Testis (tissue), 2 donors: ENCODE measurements at regions not wholly inside any gene's neighbourhood (a gene's known extent, or its start where the extent isn't known, plus 50 kb on each side); places are given as distances from the start of the nearest gene placed in this dataset.
"Not testable (repeated sequence)": the region's sequence is repeated elsewhere in the genome, so short reads cannot be mapped to it uniquely, and the experiment has no call there.

ENCODE experiments used
- DNase-seq: peaks from one replicate; pipeline ENCODE4 v3.0.0-alpha.2; 2019
- H3K27ac ChIP-seq, 2 donors: fragments of 200-600 bp; sonication (generic); one replicate each; pipeline ENCODE4 v1.5.1; 2019
- H3K27me3 ChIP-seq: fragments of 200-600 bp; sonication (generic); one replicate; pipeline ENCODE4 v1.5.1; 2019
- H3K36me3 ChIP-seq: fragments of 200-600 bp; sonication (generic); one replicate; pipeline ENCODE4 v1.5.1; 2017; ENCODE audit warnings: low read depth; ENCODE audit errors: missing control alignments
- H3K4me1 ChIP-seq: fragments of 200-600 bp; sonication (generic); one replicate; pipeline ENCODE4 v1.5.1; 2019
- H3K4me3 ChIP-seq, 2 donors: fragments of 200-600 bp; sonication (generic); one replicate each; pipeline ENCODE4 v1.5.1; 2017 to 2019
- H3K9me3 ChIP-seq: fragments of 200-600 bp; sonication (generic); one replicate; pipeline ENCODE4 v1.5.1; 2017
- POLR2A ChIP-seq: fragments of 450-650 bp; IDR thresholded peaks from one replicate; pipeline ENCODE4 v1.6.1; 2017; ENCODE audit warnings: antibody characterized with exemption, mild to moderate bottlenecking, moderate library complexity
- WGBS, 2 donors: methylation state at CpG; one replicate each; pipeline ENCODE4 v1.1.5; 2018; 5-methylcytosine and 5-hydroxymethylcytosine counted together
- intact Hi-C: fragments of 100-400 bp; cut with DNase I; formaldehyde crosslinking; loops from one replicate; pipeline ENCODE4 v1.15.1; 2023; ENCODE audit warnings: low total_unique reads
- TF ChIP-seq, protein P1 (sequence below), 3 experiments: fragments of 450-650 bp in 2 of 3; fragments of 200-600 bp in 1 of 3; sonication (generic) in 1 of 3; IDR thresholded peaks; one replicate each; pipeline ENCODE4 v1.5.1; 2016 to 2019; ENCODE audit warnings: antibody characterized with exemption in 3 of 3, mild to moderate bottlenecking in 2 of 3, moderate library complexity in 1 of 3

DNA sequence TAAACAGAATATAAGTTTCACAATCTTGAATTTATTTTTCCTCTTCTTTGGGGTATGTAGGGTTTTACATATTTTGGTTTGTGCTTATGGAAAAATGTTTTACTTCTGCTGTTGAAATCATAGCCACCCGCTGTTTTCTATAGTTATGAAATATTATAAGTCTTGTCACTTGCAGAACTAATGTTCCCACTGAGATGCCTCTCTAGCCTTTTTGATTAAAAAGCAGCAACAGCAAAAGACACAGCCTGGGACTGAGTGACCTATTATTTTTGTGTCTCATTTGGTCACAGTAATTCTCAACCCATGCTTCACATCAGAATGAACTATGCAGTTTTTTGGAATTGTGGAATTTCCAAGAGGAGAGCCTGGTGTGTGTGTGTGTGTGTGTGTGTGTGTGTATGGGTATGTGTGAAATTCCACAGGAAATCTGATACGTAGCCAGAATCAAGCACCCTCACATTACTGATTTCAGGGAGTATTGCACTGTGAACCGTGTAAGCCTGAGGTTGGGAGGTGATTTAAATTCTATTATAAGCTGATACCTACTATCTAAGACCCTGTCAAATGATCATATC is 55.7 kb upstream of the FRMD6 start:
- Histone ChIP-seq H3K36me3 (no peaks in the 10 kb centered on the region), H3K4me1 (peaks cover 18% of the 10 kb centered on the region), H3K4me3 (no peak overlapping the region), H3K9me3 (no peaks in the 10 kb centered on the region), H3K27ac (no peak overlapping the region), H3K27me3 (no peaks in the 10 kb centered on the region)
- intact Hi-C loops = no loop called here
- TF ChIP-seq POLR2A = no peak
- TF ChIP-seq, protein P1, sequence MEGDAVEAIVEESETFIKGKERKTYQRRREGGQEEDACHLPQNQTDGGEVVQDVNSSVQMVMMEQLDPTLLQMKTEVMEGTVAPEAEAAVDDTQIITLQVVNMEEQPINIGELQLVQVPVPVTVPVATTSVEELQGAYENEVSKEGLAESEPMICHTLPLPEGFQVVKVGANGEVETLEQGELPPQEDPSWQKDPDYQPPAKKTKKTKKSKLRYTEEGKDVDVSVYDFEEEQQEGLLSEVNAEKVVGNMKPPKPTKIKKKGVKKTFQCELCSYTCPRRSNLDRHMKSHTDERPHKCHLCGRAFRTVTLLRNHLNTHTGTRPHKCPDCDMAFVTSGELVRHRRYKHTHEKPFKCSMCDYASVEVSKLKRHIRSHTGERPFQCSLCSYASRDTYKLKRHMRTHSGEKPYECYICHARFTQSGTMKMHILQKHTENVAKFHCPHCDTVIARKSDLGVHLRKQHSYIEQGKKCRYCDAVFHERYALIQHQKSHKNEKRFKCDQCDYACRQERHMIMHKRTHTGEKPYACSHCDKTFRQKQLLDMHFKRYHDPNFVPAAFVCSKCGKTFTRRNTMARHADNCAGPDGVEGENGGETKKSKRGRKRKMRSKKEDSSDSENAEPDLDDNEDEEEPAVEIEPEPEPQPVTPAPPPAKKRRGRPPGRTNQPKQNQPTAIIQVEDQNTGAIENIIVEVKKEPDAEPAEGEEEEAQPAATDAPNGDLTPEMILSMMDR (IDR thresholded peaks at IDR 0.05) = no peak
- no peak for DNase-seq
- 88 to 92% methylated on average over 3 of the region's 3 CpGs for WGBS, 2 donors

DNA sequence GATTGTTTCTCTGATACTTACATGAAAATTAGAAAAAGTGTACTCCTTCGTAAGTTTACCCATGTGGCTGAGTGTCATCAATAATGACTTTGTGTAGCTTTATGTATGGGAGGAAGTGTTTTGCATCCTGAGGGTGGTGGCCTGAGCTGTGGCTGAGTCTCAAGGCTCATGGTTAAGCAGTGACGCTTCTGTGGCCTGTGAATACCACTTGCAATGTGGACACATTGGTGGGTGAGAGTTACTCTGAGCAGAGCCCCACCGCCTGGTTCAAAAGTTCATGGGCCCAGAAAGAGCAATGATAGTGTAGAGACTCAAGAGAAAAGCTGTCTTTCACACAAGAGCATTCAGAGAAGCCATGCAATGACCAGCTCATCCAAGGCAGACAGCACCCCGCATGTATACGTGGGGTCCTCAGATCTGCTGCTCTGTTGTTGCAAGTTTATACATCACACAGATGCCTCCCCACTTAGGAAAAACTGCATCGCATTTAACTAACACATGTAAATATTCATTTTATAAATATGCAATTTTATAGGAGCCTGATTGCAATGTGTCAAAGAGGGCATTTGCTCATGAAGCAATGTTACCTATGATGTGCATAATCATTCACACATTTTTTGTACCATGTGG is 55.1 kb upstream of the FRMD6 start:
- Histone ChIP-seq H3K27ac (no peak overlapping the region), H3K4me1 (peaks cover 24% of the 10 kb centered on the region), H3K4me3 (no peak overlapping the region), H3K36me3 (no peaks in the 10 kb centered on the region), H3K9me3 (no peaks in the 10 kb centered on the region), H3K27me3 (no peaks in the 10 kb centered on the region)
- no peak for TF ChIP-seq POLR2A
- TF ChIP-seq, protein P1 (IDR thresholded peaks at IDR 0.05) = no peak
- intact Hi-C loops = no loop called here
- DNase-seq = no peak
- WGBS, 2 donors = 92 to 94% methylated on average over 6 of the region's 6 CpGs

DNA sequence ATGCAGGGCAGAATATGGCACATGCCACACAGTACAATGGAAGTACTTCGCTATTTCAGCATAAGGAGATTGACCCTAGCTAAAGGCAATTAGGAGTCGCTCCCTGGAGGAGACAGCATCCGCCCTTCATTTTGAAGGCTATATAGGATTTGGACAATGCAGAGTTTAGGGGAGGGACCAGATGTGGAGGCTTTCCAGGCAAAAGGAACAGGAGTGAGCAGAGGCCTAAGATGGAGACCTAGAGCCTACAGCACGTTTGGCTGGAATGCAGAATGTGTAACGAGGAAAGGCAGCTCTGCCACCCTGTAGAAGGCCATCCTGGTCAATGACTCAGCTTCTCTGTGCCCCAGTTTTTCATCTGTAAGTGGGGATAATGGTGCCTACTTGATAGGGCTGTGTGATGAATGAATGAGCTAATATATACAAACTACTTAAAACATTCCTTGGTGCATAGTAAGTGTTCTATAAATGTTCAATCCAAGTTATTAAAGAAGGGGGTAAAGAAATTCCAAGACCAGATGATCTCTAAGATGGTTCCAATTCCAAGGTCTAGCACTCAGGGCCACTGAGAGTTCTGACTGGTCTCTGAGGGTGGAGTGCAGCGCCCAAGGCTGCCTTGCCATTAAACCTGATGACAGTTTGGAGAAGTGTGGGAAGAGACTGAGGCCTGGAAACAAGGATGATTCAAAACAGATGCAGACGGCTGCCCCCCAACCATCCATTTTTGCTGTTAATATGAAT is 54.3 kb upstream of the FRMD6 start:
- 90 to 95% methylated on average over 7 of the region's 7 CpGs for WGBS, 2 donors
- Histone ChIP-seq H3K27ac (no peak overlapping the region), H3K4me3 (no peak overlapping the region)

DNA sequence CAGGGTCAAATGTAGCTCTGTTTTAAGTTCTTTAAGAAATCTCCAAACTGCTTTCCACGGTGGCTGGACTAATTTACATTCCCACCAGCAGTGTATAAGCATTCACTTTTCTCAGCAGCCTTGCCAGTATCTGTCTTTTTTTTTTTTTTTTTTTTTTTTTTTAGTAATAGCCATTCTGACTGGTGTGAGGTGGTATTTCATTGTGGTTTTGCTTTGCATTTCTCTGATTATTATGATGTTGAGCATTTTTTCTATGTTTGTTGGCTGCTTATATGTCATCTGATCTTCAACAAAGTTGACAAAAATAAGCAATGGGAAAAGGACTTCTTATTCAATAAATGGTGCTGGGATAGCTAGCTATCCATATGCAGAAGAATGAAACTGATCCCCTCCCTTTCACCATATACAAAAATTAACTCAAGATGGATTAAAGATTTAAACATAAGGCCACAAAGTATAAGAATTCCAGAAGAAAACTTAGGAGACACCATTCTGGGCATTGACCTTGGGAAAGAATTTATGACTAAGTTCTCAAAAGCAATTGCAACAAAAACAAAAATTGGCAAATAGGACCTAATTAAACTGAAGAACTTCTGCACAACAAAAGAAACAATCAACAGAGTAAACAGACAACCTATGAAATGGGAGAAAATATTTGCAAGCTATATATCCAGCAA is 52.6 kb upstream of the FRMD6 start:
- H3K27ac ChIP-seq, DNase-seq, H3K9me3 ChIP-seq, H3K36me3 ChIP-seq, H3K27me3 ChIP-seq, intact Hi-C loops, H3K4me3 ChIP-seq: not testable (repeated sequence)
- WGBS, 2 donors = 80 to 89% methylated on average over 1 of the region's 1 CpG
- peaks cover 24% of the 10 kb centered on the region for H3K4me1 ChIP-seq

More for the DNA sequence above, 54.3 kb upstream of the FRMD6 start:
- intact Hi-C loops = no loop called here
- Histone ChIP-seq H3K4me1 (peaks cover 24% of the 10 kb centered on the region), H3K9me3 (no peaks in the 10 kb centered on the region), H3K36me3 (no peaks in the 10 kb centered on the region), H3K27me3 (no peaks in the 10 kb centered on the region)
- no peak for TF ChIP-seq POLR2A
- TF ChIP-seq, protein P1 (IDR thresholded peaks at IDR 0.05) = no peak
- no peak for DNase-seq

DNA sequence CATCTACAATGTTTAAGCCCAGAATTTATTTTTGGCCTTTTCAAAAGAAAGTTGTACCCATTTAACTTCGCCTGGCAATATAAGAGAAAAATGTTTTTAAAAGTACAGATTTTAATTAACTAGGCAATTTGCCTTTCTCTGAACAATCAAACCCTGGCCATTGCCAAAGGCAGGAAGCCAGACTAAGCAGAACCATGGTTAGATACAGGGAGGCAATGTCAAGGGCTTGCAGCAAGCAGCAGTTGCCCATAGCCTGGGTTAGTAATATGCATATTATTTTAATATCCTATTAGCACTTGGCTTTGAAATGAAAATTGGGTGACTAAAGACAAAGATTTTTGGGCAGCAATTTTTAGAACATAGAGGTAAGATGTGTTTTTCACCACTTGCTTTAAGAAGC is 51.1 kb upstream of the FRMD6 start:
- intact Hi-C loops = no loop called here
- Histone ChIP-seq H3K4me3 (no peak overlapping the region), H3K27me3 (no peaks in the 10 kb centered on the region), H3K9me3 (no peaks in the 10 kb centered on the region), H3K27ac (no peak overlapping the region), H3K4me1 (peaks cover 24% of the 10 kb centered on the region), H3K36me3 (no peaks in the 10 kb centered on the region)
- WGBS, 2 donors = 39 to 50% methylated on average over 1 of the region's 1 CpG
- TF ChIP-seq POLR2A = no peak
- TF ChIP-seq, protein P1 (IDR thresholded peaks at IDR 0.05) = no peak
- DNase-seq = no peak
